Caco-2 (cell line): ENCODE measurements at regions not wholly inside any gene's neighbourhood (a gene's known extent, or its start where the extent isn't known, plus 50 kb on each side); places are given as distances from the start of the nearest gene placed in this dataset.

Source experiments
- BruUV-seq: library from RNA; stranded (reverse); fragments of 400-500 nt; replicated peaks from 2 replicates; lab custom pipeline; 2021; lab: Mats Ljungman, UMichigan
- CTCF ChIA-PET: fragments of 300-600 bp; sonication (Branson Sonifier 250); formaldehyde crosslinking; loops from one replicate; lab custom pipeline; 2022; ENCODE audit warnings: antibody characterized with exemption; lab: Charles Lee
- POLR2A ChIA-PET: fragments of 300-600 bp; sonication (Branson Sonifier 250); formaldehyde crosslinking; loops from one replicate; lab custom pipeline; 2022; ENCODE audit warnings: antibody characterized with exemption; lab: Charles Lee
- DNase-seq, 2 experiments: peaks; one replicate each; pipeline versions ENCODE4 v3.0.0 to v3.0.0-alpha.2; 2020 to 2022
- H3K27me3 ChIP-seq: replicated peaks from 2 replicates; pipeline ENCODE4 v1.6.0; 2011; ENCODE audit warnings: low read length; ENCODE audit not compliant: control insufficient read depth, insufficient read depth
- H3K36me3 ChIP-seq: 2 replicates; pipeline ENCODE4 v1.5.1; 2011; ENCODE audit warnings: low read length; ENCODE audit not compliant: control insufficient read depth, insufficient read depth
- H3K4me1 ChIP-seq: fragments of 250-450 bp; sonication (Bioruptor Pico); 2 replicates; pipeline ENCODE4 v1.5.1; 2020; ENCODE audit warnings: mild to moderate bottlenecking
- H3K4me3 ChIP-seq: 2 replicates; pipeline ENCODE4 v1.5.1; 2011; ENCODE audit warnings: low read depth, mild to moderate bottlenecking, control low read depth, low read length
- H3K9me3 ChIP-seq: fragments of 250-450 bp; sonication (Bioruptor Pico); 2 replicates; pipeline ENCODE4 v1.5.1; 2020; ENCODE audit warnings: mild to moderate bottlenecking, moderate library complexity
- H3K27ac Mint-ChIP-seq: one replicate; pipeline ENCODE4 v1.8.0; 2022; ENCODE audit warnings: mixed read lengths; ENCODE audit not compliant: unreplicated experiment
- H3K27me3 Mint-ChIP-seq: one replicate; pipeline ENCODE4 v1.8.0; 2022; ENCODE audit warnings: mixed read lengths; ENCODE audit not compliant: insufficient read depth, unreplicated experiment
- H3K36me3 Mint-ChIP-seq: one replicate; pipeline ENCODE4 v1.8.0; 2022; ENCODE audit warnings: mild to moderate bottlenecking, mixed read lengths; ENCODE audit not compliant: insufficient read depth, unreplicated experiment
- H3K4me1 Mint-ChIP-seq: one replicate; pipeline ENCODE4 v1.8.0; 2022; ENCODE audit warnings: low read depth, mixed read lengths; ENCODE audit not compliant: unreplicated experiment
- H3K4me3 Mint-ChIP-seq: one replicate; pipeline ENCODE4 v1.8.0; 2022; ENCODE audit warnings: mild to moderate bottlenecking, moderate library complexity, mixed read lengths; ENCODE audit not compliant: unreplicated experiment
- H3K9me3 Mint-ChIP-seq: one replicate; pipeline ENCODE4 v1.8.0; 2022; ENCODE audit warnings: mixed read lengths; ENCODE audit not compliant: unreplicated experiment
- CTCF ChIP-seq, 2 experiments: fragments of 200-600 bp in 1 of 2; IDR thresholded peaks; 1 replicate in 1 of 2; 2 replicates in 1 of 2; pipeline versions ENCODE4 v1.5.1 to v1.8.0; 2011 to 2022; ENCODE audit warnings: antibody characterized with exemption in 1 of 2, control low read depth in 1 of 2, inconsistent platforms in 1 of 2, low read depth in 1 of 2, low read length in 1 of 2, mild to moderate bottlenecking in 1 of 2, moderate library complexity in 1 of 2; ENCODE audit not compliant: insufficient read depth in 1 of 2, severe bottlenecking in 1 of 2, unreplicated experiment in 1 of 2
- intact Hi-C: fragments of 100-400 bp; cut with micrococcal nuclease; formaldehyde crosslinking; loops from one replicate; pipeline ENCODE4 v1.10.0; 2022; ENCODE audit not compliant: unreplicated experiment

- intact Hi-C loops = no loop called here
- no peaks in the 10 kb centered on the region; the same call in none of the 2 replicates for H3K4me1 ChIP-seq
- Mint-ChIP-seq H3K27ac (no peak overlapping the region), H3K27me3 (no peaks in the 10 kb centered on the region), H3K4me3 (no peak overlapping the region), H3K36me3 (no peaks in the 10 kb centered on the region), H3K4me1 (peaks cover 13% of the 10 kb centered on the region), H3K9me3 (no peaks in the 10 kb centered on the region)
- H3K4me3 ChIP-seq = no peak overlapping the region
- no peaks in the 10 kb centered on the region for H3K36me3 ChIP-seq
- DNase-seq = no peak
- no peaks in the 10 kb centered on the region for H3K9me3 ChIP-seq
- no peaks in the 10 kb centered on the region for H3K27me3 ChIP-seq
- TF ChIP-seq CTCF (IDR thresholded peaks at IDR 0.05; ENCODE audit: insufficient read depth in 1 of 2, low read depth in 1 of 2, low read length in 1 of 2, severe bottlenecking in 1 of 2, unreplicated experiment in 1 of 2) = no peak
- CTCF ChIA-PET = no interaction called here
- POLR2A ChIA-PET = no interaction called here
- no TSS peak for BruUV-seq
Observed at GRCh38 chr6:113622254-113622653, 234.9 kb upstream of the MARCKS start.

GRCh38 chr6:113623129-113623528, 234.0 kb upstream of the MARCKS start:
- H3K4me3 Mint-ChIP-seq = no peak overlapping the region
- POLR2A ChIA-PET = no interaction called here
- no peak for DNase-seq
- no peaks in the 10 kb centered on the region for H3K9me3 Mint-ChIP-seq
- Histone ChIP-seq H3K4me1 (no peaks in the 10 kb centered on the region; the same call in none of the 2 replicates), H3K36me3 (no peaks in the 10 kb centered on the region), H3K4me3 (no peak overlapping the region), H3K9me3 (no peaks in the 10 kb centered on the region), H3K27me3 (no peaks in the 10 kb centered on the region)
- H3K4me1 Mint-ChIP-seq = peaks cover 11% of the 10 kb centered on the region
- no peak overlapping the region for H3K27ac Mint-ChIP-seq
- intact Hi-C loops = no loop called here
- TF ChIP-seq CTCF (IDR thresholded peaks at IDR 0.05; ENCODE audit: insufficient read depth in 1 of 2, low read depth in 1 of 2, low read length in 1 of 2, severe bottlenecking in 1 of 2, unreplicated experiment in 1 of 2) = no peak
- CTCF ChIA-PET = interaction anchor here (0.6 kb wide), 1 partner anchor 907 kb away, joined by 3 read pairs; no protein-coding TSS in a partner anchor
- no peaks in the 10 kb centered on the region for H3K27me3 Mint-ChIP-seq
- no peaks in the 10 kb centered on the region for H3K36me3 Mint-ChIP-seq
- no TSS peak for BruUV-seq

GRCh38 chr6:113625850-113626249, 231.3 kb upstream of the MARCKS start:
- intact Hi-C loops = no loop called here
- no peak overlapping the region for H3K4me3 Mint-ChIP-seq
- CTCF ChIA-PET = no interaction called here
- peaks cover 17% of the 10 kb centered on the region for H3K4me1 Mint-ChIP-seq
- Histone ChIP-seq H3K4me3 (no peak overlapping the region), H3K27me3 (no peaks in the 10 kb centered on the region), H3K4me1 (peaks cover 8% of the 10 kb centered on the region), H3K9me3 (no peaks in the 10 kb centered on the region), H3K36me3 (no peaks in the 10 kb centered on the region)
- H3K27me3 Mint-ChIP-seq = no peaks in the 10 kb centered on the region
- no peaks in the 10 kb centered on the region for H3K36me3 Mint-ChIP-seq
- no peak for TF ChIP-seq CTCF (IDR thresholded peaks at IDR 0.05; ENCODE audit: insufficient read depth in 1 of 2, low read depth in 1 of 2, low read length in 1 of 2, severe bottlenecking in 1 of 2, unreplicated experiment in 1 of 2)
- no peak overlapping the region for H3K27ac Mint-ChIP-seq
- no peak for DNase-seq
- POLR2A ChIA-PET = interaction anchor here (1.1 kb wide), 1 partner anchor 233 kb away, joined by 3 read pairs; no protein-coding TSS in a partner anchor
- no peaks in the 10 kb centered on the region for H3K9me3 Mint-ChIP-seq
- BruUV-seq = no TSS peak
